Spleen (tissue), 7 donors: ENCODE measurements at regions not wholly inside any gene's neighbourhood (a gene's known extent, or its start where the extent isn't known, plus 50 kb on each side); places are given as distances from the start of the nearest gene placed in this dataset.

Experiments
- POLR2AphosphoS5 ChIP-seq, 3 donors: sonication (generic); formaldehyde crosslinking; IDR thresholded peaks; one replicate each; pipeline ENCODE4 v1.5.1; 2017; ENCODE audit warnings: antibody characterized with exemption in 3 of 3
- TF ChIP-seq, protein P1 (sequence below), 11 experiments: fragments of 200-600 bp in 7 of 11; fragments of 450-650 bp in 4 of 11; sonication (generic) in 4 of 11; IDR thresholded peaks in 8 of 11; conservative IDR thresholded peaks in 3 of 11; 1 replicate in 7 of 11; 2 replicates in 4 of 11; pipeline versions ENCODE4 v1.4.0 to v1.8.0; 2016 to 2021; ENCODE audit warnings: antibody characterized with exemption in 11 of 11, inconsistent platforms in 4 of 11, mild to moderate bottlenecking in 1 of 11
- donor health status: DM: no; HTN: no; CAD: no; lungs with moderate emphysema.
- donor health status: DM: no; HTN: no; CAD: no.
- donor health status: DM: no; HTN: no; CAD: no.

- TF ChIP-seq, protein P1, sequence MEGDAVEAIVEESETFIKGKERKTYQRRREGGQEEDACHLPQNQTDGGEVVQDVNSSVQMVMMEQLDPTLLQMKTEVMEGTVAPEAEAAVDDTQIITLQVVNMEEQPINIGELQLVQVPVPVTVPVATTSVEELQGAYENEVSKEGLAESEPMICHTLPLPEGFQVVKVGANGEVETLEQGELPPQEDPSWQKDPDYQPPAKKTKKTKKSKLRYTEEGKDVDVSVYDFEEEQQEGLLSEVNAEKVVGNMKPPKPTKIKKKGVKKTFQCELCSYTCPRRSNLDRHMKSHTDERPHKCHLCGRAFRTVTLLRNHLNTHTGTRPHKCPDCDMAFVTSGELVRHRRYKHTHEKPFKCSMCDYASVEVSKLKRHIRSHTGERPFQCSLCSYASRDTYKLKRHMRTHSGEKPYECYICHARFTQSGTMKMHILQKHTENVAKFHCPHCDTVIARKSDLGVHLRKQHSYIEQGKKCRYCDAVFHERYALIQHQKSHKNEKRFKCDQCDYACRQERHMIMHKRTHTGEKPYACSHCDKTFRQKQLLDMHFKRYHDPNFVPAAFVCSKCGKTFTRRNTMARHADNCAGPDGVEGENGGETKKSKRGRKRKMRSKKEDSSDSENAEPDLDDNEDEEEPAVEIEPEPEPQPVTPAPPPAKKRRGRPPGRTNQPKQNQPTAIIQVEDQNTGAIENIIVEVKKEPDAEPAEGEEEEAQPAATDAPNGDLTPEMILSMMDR (IDR thresholded peaks at IDR 0.05 in 8 of 11, conservative IDR thresholded peaks at IDR 0.05 in 3 of 11), result no peak
- TF ChIP-seq POLR2AphosphoS5 (IDR thresholded peaks at IDR 0.05), result no peak
These were observed 196.9 kb upstream of the PPP2R2D start for GRCh38 chr10:131703941-131704340.
